Psoas muscle (tissue), 7 donors: ENCODE measurements at regions not wholly inside any gene's neighbourhood (a gene's known extent, or its start where the extent isn't known, plus 50 kb on each side); places are given as distances from the start of the nearest gene placed in this dataset.

ENCODE experiments used
- ATAC-seq, 4 donors: fragments of 200-7000 bp; cut with Tn5 transposase; one replicate each; pipeline ENCODE4 v1.9.1; 2020; ENCODE audit warnings: moderate library complexity in 3 of 4, mild to moderate bottlenecking in 2 of 4
- DNase-seq, 2 donors: peaks; one replicate each; pipeline ENCODE4 v3.0.0-alpha.2; 2020
- H3K27ac ChIP-seq: fragments of 200-600 bp; one replicate; pipeline ENCODE4 v1.8.0; 2022
- H3K27me3 ChIP-seq, 3 donors: fragments of 200-600 bp in 1 of 3; one replicate each; pipeline versions ENCODE4 v1.6.1 to v1.8.0; 2013 to 2022; ENCODE audit warnings: low read length in 2 of 3, mild to moderate bottlenecking in 2 of 3, moderate library complexity in 1 of 3; ENCODE audit not compliant: insufficient read depth in 3 of 3
- H3K36me3 ChIP-seq, 2 donors: fragments of 200-600 bp in 1 of 2; one replicate each; pipeline versions ENCODE4 v1.6.1 to v1.8.0; 2013 to 2022; ENCODE audit warnings: low read depth in 1 of 2, mild to moderate bottlenecking in 1 of 2, moderate library complexity in 1 of 2; ENCODE audit not compliant: insufficient read depth in 1 of 2
- H3K4me1 ChIP-seq: fragments of 200-600 bp; one replicate; pipeline ENCODE4 v1.8.0; 2022
- H3K4me3 ChIP-seq: fragments of 200-600 bp; one replicate; pipeline ENCODE4 v1.8.0; 2022; ENCODE audit warnings: mild to moderate bottlenecking
- H3K9me3 ChIP-seq: fragments of 200-600 bp; one replicate; pipeline ENCODE4 v1.8.0; 2022
- WGBS, 3 donors: extraction: QIAGEN DNeasy Blood & Tissue Kit; methylation state at CpG; one replicate each; pipeline versions ENCODE4 v1.1.6 to v1.1.7; 2013; 5-methylcytosine and 5-hydroxymethylcytosine counted together
- intact Hi-C, 2 donors: fragments of 100-400 bp; cut with DNase I; formaldehyde crosslinking; loops; one replicate each; pipeline versions ENCODE4 v1.11.0 to v1.14.2; 2022
- TF ChIP-seq, protein P1 (sequence below): fragments of 200-600 bp; IDR thresholded peaks from one replicate; pipeline ENCODE4 v1.8.0; 2022; ENCODE audit warnings: antibody characterized with exemption
- donor health status: healthy with polysubstance abuse.
- donor health status: DM: no; HTN: no; CAD: no; lungs with moderate emphysema.
- donor health status: Bipolar disorder and iron deficiency.
- donor health status: healthy.
- donor health status: DM: yes; HTN: yes; CAD: no.
- donor health status: DM: no; HTN: no; CAD: no.
- donor health status: DM: yes; HTN: yes; CAD: no.

DNA sequence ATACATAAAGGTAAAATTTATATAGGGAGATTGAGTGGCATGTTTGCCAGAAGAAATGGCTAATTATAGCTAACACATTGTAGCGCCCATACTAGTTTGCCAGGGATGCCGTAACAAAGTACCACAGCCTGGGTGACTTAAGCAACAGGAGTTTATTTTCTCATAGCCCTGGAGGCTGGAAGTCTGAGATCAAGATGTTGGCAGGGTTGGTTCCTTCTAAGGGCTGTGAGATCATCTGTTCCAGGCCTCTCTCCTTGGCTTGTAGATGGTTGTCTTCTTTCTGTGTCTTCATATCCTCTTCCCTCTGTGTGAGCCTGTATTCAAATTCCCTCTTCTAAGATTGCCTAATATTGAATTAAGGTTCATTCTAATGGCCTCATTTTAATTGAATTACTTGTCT lies 417.5 kb upstream of the OPRM1 start:
- TF ChIP-seq, protein P1, sequence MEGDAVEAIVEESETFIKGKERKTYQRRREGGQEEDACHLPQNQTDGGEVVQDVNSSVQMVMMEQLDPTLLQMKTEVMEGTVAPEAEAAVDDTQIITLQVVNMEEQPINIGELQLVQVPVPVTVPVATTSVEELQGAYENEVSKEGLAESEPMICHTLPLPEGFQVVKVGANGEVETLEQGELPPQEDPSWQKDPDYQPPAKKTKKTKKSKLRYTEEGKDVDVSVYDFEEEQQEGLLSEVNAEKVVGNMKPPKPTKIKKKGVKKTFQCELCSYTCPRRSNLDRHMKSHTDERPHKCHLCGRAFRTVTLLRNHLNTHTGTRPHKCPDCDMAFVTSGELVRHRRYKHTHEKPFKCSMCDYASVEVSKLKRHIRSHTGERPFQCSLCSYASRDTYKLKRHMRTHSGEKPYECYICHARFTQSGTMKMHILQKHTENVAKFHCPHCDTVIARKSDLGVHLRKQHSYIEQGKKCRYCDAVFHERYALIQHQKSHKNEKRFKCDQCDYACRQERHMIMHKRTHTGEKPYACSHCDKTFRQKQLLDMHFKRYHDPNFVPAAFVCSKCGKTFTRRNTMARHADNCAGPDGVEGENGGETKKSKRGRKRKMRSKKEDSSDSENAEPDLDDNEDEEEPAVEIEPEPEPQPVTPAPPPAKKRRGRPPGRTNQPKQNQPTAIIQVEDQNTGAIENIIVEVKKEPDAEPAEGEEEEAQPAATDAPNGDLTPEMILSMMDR: no peak
- no peaks in the 10 kb centered on the region for H3K9me3 ChIP-seq
- no peaks in the 10 kb centered on the region for H3K27me3 ChIP-seq
- DNase-seq (no peak), ATAC-seq (no peak)
- WGBS, 3 donors: 72 to 89% (median 76%) methylated on average over 2 of the region's 2 CpGs
- H3K27ac ChIP-seq: no peak overlapping the region
- H3K4me3 ChIP-seq: no peak overlapping the region
- intact Hi-C loops: no loop called here
- H3K4me1 ChIP-seq: no peaks in the 10 kb centered on the region
- no peaks in the 10 kb centered on the region for H3K36me3 ChIP-seq

DNA sequence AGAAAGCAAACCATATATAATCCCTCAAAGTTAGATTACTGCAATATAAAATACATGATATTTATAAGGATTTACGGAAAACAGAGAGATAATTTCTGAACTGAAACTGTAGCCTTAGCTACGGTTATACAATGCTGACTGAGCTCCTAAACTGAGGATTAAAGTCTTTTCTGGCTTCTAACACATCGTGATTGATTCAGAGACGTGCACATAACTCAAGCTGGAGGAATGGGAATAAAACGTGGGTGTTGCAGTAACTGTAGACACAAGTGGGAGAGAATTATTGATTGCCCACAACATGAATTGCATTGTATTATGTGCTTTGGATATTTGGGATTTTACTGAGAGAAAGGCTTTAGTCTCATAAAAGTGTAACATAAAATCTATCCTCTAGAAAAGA lies 418.0 kb upstream of the OPRM1 start:
- Histone ChIP-seq H3K4me1 (no peaks in the 10 kb centered on the region), H3K4me3 (no peak overlapping the region), H3K36me3 (no peaks in the 10 kb centered on the region), H3K27me3 (no peaks in the 10 kb centered on the region), H3K9me3 (no peaks in the 10 kb centered on the region), H3K27ac (no peak overlapping the region)
- ATAC-seq: no peak
- WGBS, 3 donors: 35 to 48% (median 42%) methylated on average over 5 of the region's 5 CpGs
- DNase-seq: no peak
- intact Hi-C loops: no loop called here
- TF ChIP-seq, protein P1: no peak

DNA sequence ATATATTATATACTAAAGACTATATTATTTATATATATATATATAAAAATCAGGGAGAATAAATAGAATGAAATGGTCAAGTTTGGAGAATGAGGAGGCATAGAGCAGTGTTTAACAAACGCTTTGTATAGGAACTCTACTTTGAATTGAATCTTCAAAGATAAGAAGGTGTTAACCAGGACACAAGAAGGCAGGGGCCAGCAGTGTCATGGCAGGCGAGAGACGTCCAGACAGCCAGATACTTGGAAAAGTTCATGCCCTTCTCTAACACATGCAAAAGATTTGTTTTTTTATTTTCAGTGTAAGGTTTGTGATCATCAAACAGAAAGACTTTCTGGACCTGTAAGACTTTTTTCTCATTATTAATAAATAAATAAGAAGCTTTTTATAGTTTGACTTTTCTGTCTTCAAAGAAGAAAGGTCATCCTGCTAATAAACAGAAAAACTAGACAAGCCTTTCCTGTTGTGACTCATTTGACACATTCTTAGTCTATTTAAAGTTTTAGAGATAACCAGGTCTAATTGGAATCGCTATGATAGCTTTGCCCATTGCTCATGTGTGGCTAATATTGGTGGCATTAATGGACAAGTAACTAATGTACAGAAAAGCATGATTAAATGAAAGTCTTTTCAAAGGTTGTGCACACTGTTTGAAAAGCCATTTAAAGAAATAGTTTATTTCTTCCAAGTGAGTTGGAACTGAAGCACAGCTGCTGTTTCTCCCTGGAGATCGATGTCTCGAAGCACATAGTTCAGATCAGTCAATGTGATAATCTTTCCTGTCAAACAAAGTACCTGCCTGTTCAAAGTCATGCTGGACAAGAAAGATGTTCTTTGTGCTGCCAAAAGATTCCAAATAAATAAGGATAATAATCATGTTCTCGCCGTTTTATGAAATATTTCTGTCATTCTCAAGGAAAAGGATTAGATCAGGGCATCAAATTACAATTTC lies 420.4 kb upstream of the OPRM1 start:
- ATAC-seq: no peak
- H3K4me1 ChIP-seq: no peaks in the 10 kb centered on the region
- intact Hi-C loops: no loop called here
- TF ChIP-seq, protein P1: no peak
- no peaks in the 10 kb centered on the region for H3K36me3 ChIP-seq
- 20 to 25% (median 25%) methylated on average over 8 of the region's 8 CpGs for WGBS, 3 donors
- no peak overlapping the region for H3K4me3 ChIP-seq
- H3K27ac ChIP-seq: no peak overlapping the region
- no peaks in the 10 kb centered on the region for H3K9me3 ChIP-seq
- H3K27me3 ChIP-seq: no peaks in the 10 kb centered on the region
- no peak for DNase-seq

DNA sequence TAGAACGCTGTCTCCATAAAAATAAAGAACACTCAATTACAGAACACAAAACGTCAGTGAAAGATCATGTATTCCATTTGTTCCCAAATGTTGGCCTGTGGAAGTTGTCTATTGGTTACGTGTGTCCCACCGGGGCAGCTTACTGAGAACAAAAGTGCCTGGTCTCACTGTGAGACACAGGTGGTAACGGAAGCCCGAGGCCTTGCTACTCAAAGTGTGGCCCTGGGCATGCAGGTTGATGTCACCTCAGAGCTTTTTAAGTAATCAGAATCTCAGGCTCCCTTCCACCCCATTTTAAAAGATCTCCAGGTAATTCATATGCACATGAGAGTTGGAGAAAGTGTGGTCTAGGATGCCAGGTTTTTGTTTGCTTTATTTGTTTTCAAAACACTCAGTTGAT lies 422.5 kb upstream of the OPRM1 start:
- Histone ChIP-seq H3K4me3 (no peak overlapping the region), H3K27me3 (no peaks in the 10 kb centered on the region), H3K4me1 (no peaks in the 10 kb centered on the region), H3K27ac (no peak overlapping the region), H3K36me3 (no peaks in the 10 kb centered on the region), H3K9me3 (no peaks in the 10 kb centered on the region)
- no peak for DNase-seq
- ATAC-seq: no peak
- intact Hi-C loops: no loop called here
- TF ChIP-seq, protein P1: no peak
- 73 to 77% (median 75%) methylated on average over 6 of the region's 6 CpGs for WGBS, 3 donors
